GM21786 (cell line): ENCODE measurements at regions not wholly inside any gene's neighbourhood (a gene's known extent, or its start where the extent isn't known, plus 50 kb on each side); places are given as distances from the start of the nearest gene placed in this dataset.
"Not testable (repeated sequence)": the region's sequence is repeated elsewhere in the genome, so short reads cannot be mapped to it uniquely, and the experiment has no call there.

Source experiments
- ATAC-seq: cut with Tn5 transposase; IDR thresholded peaks from one replicate; pipeline ENCODE4 v1.9.1; 2021; ENCODE audit not compliant: unreplicated experiment

DNA sequence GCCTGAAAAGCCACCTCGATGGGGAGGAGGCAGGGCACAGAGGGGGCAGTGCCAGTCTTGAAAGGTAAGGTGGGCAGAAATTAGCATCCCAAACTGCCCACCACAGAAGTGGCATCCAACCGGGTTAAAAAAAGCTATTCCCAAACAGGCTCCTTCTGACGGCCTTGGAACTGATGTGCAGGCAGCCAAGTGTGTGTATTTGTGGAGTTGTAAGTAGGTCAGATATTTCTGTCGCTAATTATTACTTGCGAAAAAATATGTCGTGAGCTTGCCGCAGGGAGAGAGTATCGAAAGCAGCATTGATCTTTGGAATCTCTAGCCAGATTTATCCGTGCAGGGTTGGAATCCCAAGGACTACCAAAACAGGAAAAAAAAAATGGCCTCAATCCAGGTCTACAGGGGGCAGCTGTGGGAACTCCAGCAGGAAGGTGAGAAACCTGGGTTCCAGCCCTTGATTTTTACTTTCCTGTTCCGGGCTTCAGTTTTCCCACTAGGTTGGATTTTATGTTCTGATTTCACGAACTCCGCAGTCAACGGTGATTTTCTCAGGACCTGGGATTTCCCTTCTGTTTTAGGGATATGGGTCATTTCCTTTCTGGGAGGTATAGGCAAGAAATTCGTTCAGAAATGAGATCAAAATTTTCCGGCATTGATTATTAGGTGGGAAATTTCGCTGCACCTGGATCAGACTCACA, 200.8 kb downstream of the RGS3 start:
- ATAC-seq: no peak

DNA sequence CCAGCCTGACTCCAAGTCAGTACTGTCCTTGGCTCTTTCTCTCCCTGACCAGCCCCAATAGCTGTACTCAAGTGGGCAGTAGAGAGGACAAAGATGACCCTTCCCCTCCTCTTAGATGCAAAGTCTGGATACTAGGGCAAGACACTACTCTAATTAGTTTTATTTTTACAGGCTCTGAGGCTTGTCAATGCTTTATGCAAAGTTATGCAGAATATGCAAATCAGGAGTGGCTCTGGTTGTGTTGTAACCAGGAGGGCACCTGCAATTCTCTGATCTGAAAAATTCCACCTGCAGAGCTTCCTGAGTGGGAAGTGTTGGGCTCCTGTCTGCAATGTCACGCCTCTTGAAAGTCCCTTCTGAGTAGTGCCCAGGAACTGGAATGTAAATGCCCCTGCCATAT, 201.5 kb downstream of the RGS3 start:
- ATAC-seq: no peak

- ATAC-seq: no peak
These were observed 202.2 kb downstream of the RGS3 start for GRCh38 chr9:113665756-113666155.

- no peak for ATAC-seq
These were observed 204.5 kb downstream of the RGS3 start for GRCh38 chr9:113668061-113668460.

DNA sequence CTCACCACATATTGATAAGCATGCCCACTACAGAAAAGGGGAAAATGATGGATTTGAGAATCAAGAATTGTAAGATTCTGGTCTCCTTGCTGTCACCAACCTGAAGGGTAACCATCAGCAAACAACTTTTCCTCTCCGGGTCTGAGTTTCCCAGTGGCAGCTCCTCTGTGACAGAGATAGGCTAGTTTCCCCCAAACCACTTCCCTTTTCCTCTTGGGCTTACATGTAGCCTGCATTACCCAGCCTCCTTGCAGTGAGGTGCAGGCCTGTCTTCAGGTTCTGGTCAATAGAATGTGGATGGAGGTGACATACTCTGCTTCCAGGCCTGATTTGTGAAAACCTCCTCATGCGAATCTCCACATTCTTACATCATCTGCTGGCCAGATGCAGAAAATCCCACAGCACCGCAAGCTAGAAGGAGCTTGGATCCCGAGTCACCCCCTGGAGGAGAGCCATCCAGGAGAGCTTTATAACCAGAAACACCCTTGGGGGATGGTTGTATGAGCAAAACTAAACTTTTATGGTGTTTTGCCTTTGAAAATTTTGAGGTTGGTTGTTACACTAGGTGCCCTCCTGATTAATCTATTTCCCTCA, 206.1 kb downstream of the RGS3 start:
- no peak for ATAC-seq

DNA sequence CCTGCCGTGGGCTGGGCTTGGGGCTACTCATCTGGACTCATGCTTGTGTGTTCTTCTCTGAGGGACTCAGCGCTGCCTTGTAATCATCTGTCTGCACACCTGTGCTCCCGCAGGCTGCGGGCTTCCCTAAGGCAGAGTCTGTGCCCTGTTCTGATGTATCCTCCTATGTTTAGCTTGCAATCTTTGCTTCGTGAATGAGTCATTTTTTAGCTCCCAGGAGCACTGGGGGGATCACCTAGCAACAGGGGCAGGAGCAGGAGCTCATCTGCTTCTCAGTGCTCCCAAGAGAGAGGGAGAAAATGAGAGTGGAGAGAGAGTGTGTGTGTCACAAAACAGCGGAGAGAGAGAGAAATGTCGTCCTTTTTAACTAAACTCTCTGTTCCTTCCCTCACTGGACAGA, 202.4 kb upstream of the ZNF618 start:
- no peak for ATAC-seq

- no peak for ATAC-seq
These were observed 201.7 kb upstream of the ZNF618 start for GRCh38 chr9:113674436-113674835.

- no peak for ATAC-seq
These were observed 200.6 kb upstream of the ZNF618 start for GRCh38 chr9:113675475-113675941.

GRCh38 chr9:113677057-113677456, 199.1 kb upstream of the ZNF618 start:
- ATAC-seq: no peak

DNA sequence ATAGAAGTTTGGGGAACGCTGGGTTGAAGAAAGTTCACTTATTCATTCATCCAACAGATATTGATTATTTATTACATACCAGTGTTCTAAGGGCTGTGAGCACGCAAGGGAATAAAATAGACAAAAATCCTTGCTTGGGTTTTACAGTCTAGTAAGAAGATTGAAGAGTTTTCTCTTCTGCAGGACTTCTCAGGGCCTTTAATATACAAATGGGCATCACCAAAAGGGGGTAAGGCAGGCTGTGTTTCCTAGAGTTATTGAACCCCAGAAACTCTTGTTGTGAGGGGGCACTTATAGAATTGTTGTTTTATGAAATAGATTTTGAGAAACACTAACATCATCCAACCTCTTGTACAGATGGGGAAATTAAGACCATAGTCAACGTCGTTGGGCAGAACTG, 198.5 kb upstream of the ZNF618 start:
- no peak for ATAC-seq

GRCh38 chr9:113678119-113678858, 197.8 kb upstream of the ZNF618 start:
- ATAC-seq: no peak

GRCh38 chr9:113678859-113679256, 197.3 kb upstream of the ZNF618 start:
- ATAC-seq: no peak

DNA sequence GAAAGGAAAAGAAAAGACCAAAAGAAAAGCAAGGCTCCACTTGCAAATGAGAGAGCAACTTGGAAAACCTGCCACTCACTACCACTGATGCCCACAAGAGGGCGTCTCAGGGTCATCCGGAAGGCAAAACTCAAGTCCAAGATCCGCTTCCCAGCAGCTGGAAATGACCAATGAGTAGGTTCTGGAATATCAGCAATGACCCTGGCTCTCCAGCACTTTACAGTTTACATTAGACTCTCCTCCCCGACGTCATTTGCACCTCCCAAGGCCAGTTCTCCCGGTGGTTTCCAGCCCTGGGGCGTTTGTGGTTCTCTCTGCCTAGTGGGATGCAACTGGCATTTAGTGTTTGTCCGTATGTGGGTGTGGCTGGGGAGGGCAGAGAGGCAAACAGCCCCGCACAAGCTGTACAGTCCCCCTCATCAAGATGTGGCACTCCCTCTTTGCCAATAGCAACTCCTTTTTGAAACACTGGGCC, 193.8 kb upstream of the ZNF618 start:
- no peak for ATAC-seq

DNA sequence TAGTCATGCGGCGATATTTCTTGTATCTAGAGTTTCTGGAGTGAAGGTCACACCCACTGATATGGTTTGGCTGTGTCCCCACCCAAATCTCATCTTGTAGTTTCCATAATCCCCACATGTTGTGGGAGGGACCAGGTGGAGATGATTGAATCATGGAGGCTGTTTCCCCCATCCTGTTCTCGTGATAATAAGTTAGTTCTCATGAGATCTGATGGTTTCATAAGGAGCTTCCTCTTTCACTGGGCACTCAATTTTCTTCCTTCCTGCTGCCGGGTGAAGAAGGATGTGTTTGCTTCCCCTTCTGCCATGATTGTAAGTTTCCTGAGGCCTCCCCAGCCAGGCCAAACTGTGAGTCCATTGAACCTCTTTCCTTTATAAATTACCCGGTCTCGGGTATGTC, 190.5 kb upstream of the ZNF618 start:
- ATAC-seq: not testable (repeated sequence)

DNA sequence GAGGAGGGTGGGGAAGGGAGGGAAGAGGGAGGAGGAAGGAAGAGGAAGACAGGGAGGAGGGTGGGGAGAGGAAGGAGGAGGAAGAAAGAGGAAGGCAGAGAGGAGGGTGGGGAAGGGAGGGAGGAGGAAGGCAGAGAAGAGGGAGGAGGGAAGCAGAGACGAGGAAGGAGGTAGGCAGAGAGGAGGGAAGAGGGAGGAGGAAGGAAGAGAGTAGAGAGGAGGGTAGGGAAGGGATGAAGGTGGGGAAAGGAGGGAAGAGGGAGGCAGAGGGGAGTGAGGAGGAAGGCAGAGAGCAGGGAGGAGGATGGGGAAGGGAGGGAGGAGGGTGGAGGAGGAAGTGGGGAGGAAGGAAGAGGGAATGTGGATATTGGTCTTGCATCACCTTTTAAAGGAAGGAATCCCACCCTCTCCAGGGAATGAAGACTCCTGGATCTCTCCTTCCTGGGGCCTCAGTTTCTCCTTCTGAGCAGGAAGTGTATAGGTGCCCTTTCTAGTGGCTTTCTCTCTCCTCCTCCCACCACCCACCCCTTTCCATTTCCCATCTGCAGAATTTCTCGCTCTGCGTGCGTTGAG, 188.9 kb upstream of the ZNF618 start:
- ATAC-seq: no peak

DNA sequence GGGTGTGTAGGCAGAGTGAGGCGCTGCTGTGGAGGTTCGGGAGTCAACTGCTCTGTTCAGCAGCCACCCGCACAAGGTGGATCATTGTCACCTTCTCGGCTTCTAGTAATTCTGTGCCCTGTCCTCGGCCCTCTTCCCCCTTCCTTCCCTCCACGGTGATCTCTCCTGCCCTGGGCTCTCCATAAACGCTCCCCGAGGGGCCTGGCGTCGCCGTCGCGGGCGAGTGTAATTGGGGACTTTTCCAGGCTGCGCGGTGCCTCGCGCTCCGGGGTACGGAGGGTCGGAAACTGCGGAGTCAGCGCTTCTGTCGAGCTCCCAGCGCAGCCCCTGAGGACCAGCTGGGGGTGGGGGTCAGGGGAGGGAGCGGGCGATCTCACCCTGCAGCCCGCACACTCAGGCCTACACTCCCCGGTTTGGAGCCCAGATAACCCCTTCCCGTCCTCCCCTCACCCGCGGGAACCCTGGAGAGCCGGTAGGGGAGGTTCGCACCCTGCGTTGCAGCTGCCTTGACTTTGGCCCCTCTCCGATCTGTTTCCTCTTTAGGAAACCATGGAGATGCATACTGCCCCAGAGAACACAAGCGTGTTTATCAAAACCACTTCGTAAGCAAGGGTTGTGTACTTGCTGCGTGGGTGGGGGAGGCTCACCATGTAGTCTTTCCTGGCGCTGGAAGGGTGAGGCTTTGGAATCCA, 188.3 kb upstream of the ZNF618 start:
- no peak for ATAC-seq

DNA sequence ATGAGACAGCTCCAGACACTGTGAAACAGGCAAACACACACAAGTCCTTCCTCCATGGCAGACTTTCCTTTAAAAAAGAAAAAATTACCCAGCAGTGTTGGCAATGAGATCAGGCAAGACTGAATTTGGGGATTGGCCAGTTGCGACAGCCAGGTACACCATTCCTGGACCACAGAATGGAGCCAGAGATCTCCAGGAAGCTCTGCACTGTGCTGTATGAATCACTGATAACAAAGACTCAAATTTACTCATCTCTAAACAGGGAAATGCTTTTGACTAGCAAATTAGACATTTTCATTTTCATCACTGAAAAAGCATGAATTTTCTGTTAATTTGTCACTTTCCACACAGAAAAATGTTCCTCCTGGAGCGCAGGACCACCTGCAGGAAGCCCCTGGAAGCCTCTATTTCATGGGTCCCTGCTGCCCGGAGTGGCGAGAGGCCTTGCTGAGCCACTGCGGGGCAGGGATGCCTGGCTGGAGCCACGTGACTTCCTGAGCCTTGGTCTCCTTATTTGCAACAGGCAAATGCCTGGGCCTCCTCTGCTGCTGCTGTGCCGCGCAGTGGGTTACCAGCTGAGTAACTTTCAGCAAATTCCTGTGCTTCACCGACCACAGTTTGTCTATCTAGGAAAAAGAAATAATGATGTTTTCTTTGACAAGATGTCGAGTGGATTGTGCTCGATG, 185.9 kb upstream of the ZNF618 start:
- no peak for ATAC-seq

GRCh38 chr9:113692256-113692655, 183.9 kb upstream of the ZNF618 start:
- no peak for ATAC-seq

GRCh38 chr9:113694912-113695311, 181.2 kb upstream of the ZNF618 start:
- ATAC-seq: no peak

- ATAC-seq: no peak
These were observed 180.7 kb upstream of the ZNF618 start for GRCh38 chr9:113695440-113695851.

DNA sequence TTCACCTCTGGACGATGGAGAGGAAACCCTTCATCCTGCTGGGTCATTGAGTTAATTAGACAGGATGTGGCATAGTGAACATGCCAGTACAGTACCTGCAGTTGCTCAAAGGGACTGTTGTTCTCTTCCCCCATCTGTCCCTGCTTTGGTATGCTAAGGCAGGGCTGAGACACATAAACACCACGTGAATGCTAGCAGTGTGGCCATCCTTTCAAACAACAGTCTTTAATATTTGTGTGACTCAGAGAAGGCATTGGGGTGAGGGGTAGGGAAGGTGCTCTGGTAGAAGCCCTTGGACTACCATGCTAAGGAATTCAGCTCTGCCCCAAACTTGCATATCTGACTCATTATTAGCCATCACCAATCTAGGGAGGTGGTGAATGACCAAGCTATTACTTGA, 180.2 kb upstream of the ZNF618 start:
- ATAC-seq: no peak
